ENCODE measurements at regions not wholly inside any gene's neighbourhood (a gene's known extent, or its start where the extent isn't known, plus 50 kb on each side); places are given as distances from the start of the nearest gene placed in this dataset.

GRCh38 chr11:36930256-36930655 lies 332.2 kb upstream of the RAG2 start:
- DNase-seq (ENCODE audit: low read depth, low spot score) (no peak), ATAC-seq (no peak)
- H3K27ac ChIP-seq (ENCODE audit: low read length) = no peak overlapping the region
- ChIA-PET POLR2A (no interaction called here), CTCF (no interaction called here)
- H3K9me3 ChIP-seq (ENCODE audit: control insufficient read depth, insufficient read depth, low read depth, low read length) = no peaks in the 10 kb centered on the region
- no peak overlapping the region for H3K4me3 ChIP-seq (ENCODE audit: low read depth in 2 of 2, low read length in 2 of 2)
- TF ChIP-seq POLR2AphosphoS5 (IDR thresholded peaks at IDR 0.05; ENCODE audit: low read depth, low read length) (no peak), TCF7L2 (IDR thresholded peaks at IDR 0.05; ENCODE audit: low read depth, low read length) (no peak), CTCF (IDR thresholded peaks at IDR 0.05) (no peak), REST (IDR thresholded peaks at IDR 0.05; ENCODE audit: insufficient read depth in 1 of 2, low read depth in 2 of 2, low read length in 1 of 2) (no peak), SIN3A (IDR thresholded peaks at IDR 0.05; ENCODE audit: borderline replicate concordance, insufficient read depth, low read depth, low read length) (no peak)
- no peaks in the 10 kb centered on the region for H3K27me3 ChIP-seq (ENCODE audit: control insufficient read depth, insufficient read depth, low read length)
- no peaks in the 10 kb centered on the region for H3K36me3 ChIP-seq (ENCODE audit: control insufficient read depth, insufficient read depth, low read length)
- H3K4me1 ChIP-seq (ENCODE audit: control insufficient read depth, insufficient read depth, low read length) = no peaks in the 10 kb centered on the region
- in situ Hi-C loops (cut with HindIII; ENCODE audit: low pct_unique_long_range_greater_than_20kb, low sequenced_read_pairs) = no loop called here
- BruUV-seq (replicated peaks) = no TSS peak
- intact Hi-C loops (cut with micrococcal nuclease; ENCODE audit: unreplicated experiment) = no loop called here

- no TSS peak for BruUV-seq (replicated peaks)
- ChIA-PET POLR2A (no interaction called here), CTCF (no interaction called here)
Measured at GRCh38 chr11:36929401-36929800, 331.4 kb upstream of the RAG2 start.

More at GRCh38 chr11:36929401-36929800, 331.4 kb upstream of the RAG2 start:
- Histone ChIP-seq H3K4me1 (ENCODE audit: control insufficient read depth, insufficient read depth, low read length) (no peaks in the 10 kb centered on the region), H3K4me3 (ENCODE audit: low read depth in 2 of 2, low read length in 2 of 2) (no peak overlapping the region), H3K36me3 (ENCODE audit: control insufficient read depth, insufficient read depth, low read length) (no peaks in the 10 kb centered on the region), H3K27me3 (ENCODE audit: control insufficient read depth, insufficient read depth, low read length) (no peaks in the 10 kb centered on the region), H3K27ac (ENCODE audit: low read length) (no peak overlapping the region), H3K9me3 (ENCODE audit: control insufficient read depth, insufficient read depth, low read depth, low read length) (no peaks in the 10 kb centered on the region)
- ATAC-seq = no peak
- TF ChIP-seq TCF7L2 (IDR thresholded peaks at IDR 0.05; ENCODE audit: low read depth, low read length) = no peak
- TF ChIP-seq SIN3A (IDR thresholded peaks at IDR 0.05; ENCODE audit: borderline replicate concordance, insufficient read depth, low read depth, low read length) = no peak
- no peak for TF ChIP-seq CTCF (IDR thresholded peaks at IDR 0.05)
- no peak for TF ChIP-seq POLR2AphosphoS5 (IDR thresholded peaks at IDR 0.05; ENCODE audit: low read depth, low read length)
- no peak for TF ChIP-seq REST (IDR thresholded peaks at IDR 0.05; ENCODE audit: insufficient read depth in 1 of 2, low read depth in 2 of 2, low read length in 1 of 2)
- in situ Hi-C loops (cut with HindIII; ENCODE audit: low pct_unique_long_range_greater_than_20kb, low sequenced_read_pairs) (no loop called here), intact Hi-C loops (cut with micrococcal nuclease; ENCODE audit: unreplicated experiment) (no loop called here)
- DNase-seq (ENCODE audit: low read depth, low spot score) = no peak

Measured in Panc1 (cell line).